RWPE2 (cell line): ENCODE measurements at regions not wholly inside any gene's neighbourhood (a gene's known extent, or its start where the extent isn't known, plus 50 kb on each side); places are given as distances from the start of the nearest gene placed in this dataset.
A peak's percentile ranks its signal among the peaks of the same experiment; 100 is the strongest.

Experiments
- ATAC-seq: fragments of 200-7000 bp; cut with Tn5 transposase; 3 replicates; pipeline ENCODE4 v1.9.1; 2021; ENCODE audit warnings: low read depth
- DNase-seq: peaks from one replicate; pipeline ENCODE4 v3.0.0-alpha.2; 2020; ENCODE audit warnings: low spot score
- H3K27ac ChIP-seq: fragments of 450-650 bp; 2 replicates; pipeline ENCODE4 v1.5.1; 2017; ENCODE audit warnings: mild to moderate bottlenecking; ENCODE audit not compliant: poor library complexity, severe bottlenecking
- H3K27me3 ChIP-seq: fragments of 250-450 bp; sonication (Bioruptor Pico); 2 replicates; pipeline ENCODE4 v1.5.1; 2021; ENCODE audit warnings: mild to moderate bottlenecking, moderate library complexity; ENCODE audit not compliant: insufficient read depth, poor library complexity, severe bottlenecking
- H3K36me3 ChIP-seq: fragments of 250-450 bp; sonication (Bioruptor Pico); 2 replicates; pipeline ENCODE4 v1.5.1; 2020; ENCODE audit warnings: low read depth, mild to moderate bottlenecking, moderate library complexity
- H3K4me1 ChIP-seq: fragments of 250-450 bp; sonication (Bioruptor Pico); 2 replicates; pipeline ENCODE4 v1.5.1; 2021; ENCODE audit warnings: mild to moderate bottlenecking, moderate library complexity; ENCODE audit not compliant: insufficient read depth, poor library complexity, severe bottlenecking
- H3K4me3 ChIP-seq: fragments of 250-450 bp; sonication (Bioruptor Pico); 2 replicates; pipeline ENCODE4 v1.5.1; 2021; ENCODE audit warnings: mild to moderate bottlenecking, moderate library complexity; ENCODE audit not compliant: severe bottlenecking
- H3K9me3 ChIP-seq: fragments of 250-450 bp; sonication (Bioruptor Pico); 2 replicates; pipeline ENCODE4 v1.5.1; 2021; ENCODE audit warnings: mild to moderate bottlenecking, moderate library complexity; ENCODE audit not compliant: severe bottlenecking
- TF ChIP-seq, protein P1 (sequence below): fragments of 450-650 bp; IDR thresholded peaks from one replicate; pipeline ENCODE4 v1.5.1; 2017; ENCODE audit warnings: mild to moderate bottlenecking, moderate library complexity; ENCODE audit not compliant: poor library complexity, severe bottlenecking

DNA sequence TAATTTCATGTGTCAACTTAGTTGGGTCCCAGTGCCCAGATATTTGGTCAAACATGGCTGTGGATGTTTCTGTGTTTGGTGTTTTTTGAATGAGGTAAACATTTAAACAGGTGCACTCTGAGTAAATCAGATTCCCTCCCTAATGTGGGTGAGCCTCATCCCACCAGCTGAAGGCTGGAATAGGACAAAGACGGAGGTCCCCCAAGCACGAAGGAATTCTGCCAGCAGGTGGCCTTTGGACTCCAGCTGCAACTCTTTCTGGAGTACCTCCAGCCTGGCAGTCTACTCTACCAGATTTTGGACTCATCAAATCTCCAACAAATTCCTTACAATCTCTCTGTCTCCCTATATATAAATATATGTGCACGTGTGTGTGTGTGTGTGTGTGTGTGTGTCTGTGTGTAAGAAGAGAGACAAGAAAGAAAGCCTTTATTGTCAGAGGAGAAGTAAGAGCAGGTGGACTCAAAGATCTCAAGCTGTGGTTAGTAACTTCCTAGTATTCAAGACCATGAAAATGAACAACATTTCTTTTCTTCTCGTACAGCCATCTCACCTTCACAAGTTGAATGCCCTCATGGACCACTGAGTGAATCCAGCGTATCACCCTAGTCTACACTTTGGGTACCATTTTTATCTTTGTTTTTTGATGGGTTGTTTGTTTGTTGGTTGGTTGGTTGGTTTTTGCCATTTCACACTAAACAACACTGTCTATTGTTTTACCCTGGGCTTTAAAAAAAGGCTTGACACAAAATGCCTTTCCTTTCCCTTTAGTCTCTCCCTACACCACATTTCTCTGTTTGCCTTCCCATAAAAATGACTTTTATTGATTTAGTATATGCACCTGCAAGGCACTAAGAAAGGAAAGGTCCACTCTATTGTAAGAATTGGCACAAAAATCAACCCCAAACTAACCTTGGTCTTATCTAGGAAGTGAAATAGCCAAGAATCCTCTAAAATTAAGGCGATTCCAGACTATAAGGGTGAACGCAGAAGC, 118.7 kb downstream of the TENT4A start:
- DNase-seq, result no peak
- no peak overlapping the region for H3K27ac ChIP-seq
- H3K27me3 ChIP-seq, result no peaks in the 10 kb centered on the region
- no peaks in the 10 kb centered on the region for H3K9me3 ChIP-seq
- no peaks in the 10 kb centered on the region for H3K36me3 ChIP-seq
- no peaks in the 10 kb centered on the region for H3K4me1 ChIP-seq
- no peak for ATAC-seq
- no peak overlapping the region for H3K4me3 ChIP-seq
- TF ChIP-seq, protein P1, sequence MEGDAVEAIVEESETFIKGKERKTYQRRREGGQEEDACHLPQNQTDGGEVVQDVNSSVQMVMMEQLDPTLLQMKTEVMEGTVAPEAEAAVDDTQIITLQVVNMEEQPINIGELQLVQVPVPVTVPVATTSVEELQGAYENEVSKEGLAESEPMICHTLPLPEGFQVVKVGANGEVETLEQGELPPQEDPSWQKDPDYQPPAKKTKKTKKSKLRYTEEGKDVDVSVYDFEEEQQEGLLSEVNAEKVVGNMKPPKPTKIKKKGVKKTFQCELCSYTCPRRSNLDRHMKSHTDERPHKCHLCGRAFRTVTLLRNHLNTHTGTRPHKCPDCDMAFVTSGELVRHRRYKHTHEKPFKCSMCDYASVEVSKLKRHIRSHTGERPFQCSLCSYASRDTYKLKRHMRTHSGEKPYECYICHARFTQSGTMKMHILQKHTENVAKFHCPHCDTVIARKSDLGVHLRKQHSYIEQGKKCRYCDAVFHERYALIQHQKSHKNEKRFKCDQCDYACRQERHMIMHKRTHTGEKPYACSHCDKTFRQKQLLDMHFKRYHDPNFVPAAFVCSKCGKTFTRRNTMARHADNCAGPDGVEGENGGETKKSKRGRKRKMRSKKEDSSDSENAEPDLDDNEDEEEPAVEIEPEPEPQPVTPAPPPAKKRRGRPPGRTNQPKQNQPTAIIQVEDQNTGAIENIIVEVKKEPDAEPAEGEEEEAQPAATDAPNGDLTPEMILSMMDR, result no peak

DNA sequence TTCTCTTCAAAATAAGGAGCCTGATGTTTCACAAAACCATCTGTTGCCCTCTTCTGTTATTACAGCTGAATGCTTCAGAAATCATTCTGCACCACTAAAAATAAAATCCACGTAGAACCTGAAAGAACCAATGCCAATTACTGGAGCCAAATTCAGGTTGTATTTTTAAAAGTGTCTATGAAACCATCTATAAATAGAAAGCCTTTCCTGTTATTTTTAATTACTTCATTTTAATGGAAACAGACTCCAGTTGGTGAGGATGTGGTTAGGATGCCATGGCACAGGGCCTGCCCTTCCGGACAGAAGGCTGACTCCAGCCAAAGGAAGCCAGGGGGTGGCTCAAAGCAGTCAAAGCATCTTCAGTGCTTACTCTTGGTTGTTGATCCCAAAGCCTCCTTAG, 119.8 kb downstream of the TENT4A start:
- Histone ChIP-seq H3K9me3 (no peaks in the 10 kb centered on the region), H3K36me3 (no peaks in the 10 kb centered on the region), H3K27ac (no peak overlapping the region), H3K27me3 (no peaks in the 10 kb centered on the region), H3K4me1 (no peaks in the 10 kb centered on the region), H3K4me3 (no peak overlapping the region)
- ATAC-seq (0 out of 3 replicates have a peak, but pooled peaks have one; percentile 31), DNase-seq (no peak)
- TF ChIP-seq, protein P1, result no peak

DNA sequence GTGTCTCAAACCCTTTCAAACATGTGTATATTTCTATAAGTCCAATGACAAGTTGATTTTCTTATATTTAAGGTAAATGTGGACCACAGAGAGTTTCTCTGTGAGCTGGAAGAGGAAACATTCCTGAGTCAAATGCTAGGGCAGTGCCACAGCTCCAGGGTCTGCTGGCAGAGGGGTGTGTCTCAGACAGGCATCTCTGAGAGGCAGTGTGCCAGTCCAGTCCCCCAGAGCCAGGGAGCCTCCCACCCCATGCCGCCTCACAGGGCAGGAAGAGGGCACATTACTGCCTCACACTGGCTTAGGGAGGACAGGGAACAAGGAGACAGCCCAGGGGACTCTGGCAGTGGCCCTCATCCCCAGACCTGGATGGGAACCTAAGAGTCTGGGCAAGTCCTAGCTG, 120.2 kb downstream of the TENT4A start:
- no peaks in the 10 kb centered on the region for H3K9me3 ChIP-seq
- H3K27me3 ChIP-seq, result no peaks in the 10 kb centered on the region
- ATAC-seq (0 out of 3 replicates have a peak, but pooled peaks have one; percentile 10), DNase-seq (no peak)
- H3K4me3 ChIP-seq, result no peak overlapping the region
- H3K27ac ChIP-seq, result no peak overlapping the region
- H3K36me3 ChIP-seq, result no peaks in the 10 kb centered on the region
- H3K4me1 ChIP-seq, result no peaks in the 10 kb centered on the region
- TF ChIP-seq, protein P1, result no peak

DNA sequence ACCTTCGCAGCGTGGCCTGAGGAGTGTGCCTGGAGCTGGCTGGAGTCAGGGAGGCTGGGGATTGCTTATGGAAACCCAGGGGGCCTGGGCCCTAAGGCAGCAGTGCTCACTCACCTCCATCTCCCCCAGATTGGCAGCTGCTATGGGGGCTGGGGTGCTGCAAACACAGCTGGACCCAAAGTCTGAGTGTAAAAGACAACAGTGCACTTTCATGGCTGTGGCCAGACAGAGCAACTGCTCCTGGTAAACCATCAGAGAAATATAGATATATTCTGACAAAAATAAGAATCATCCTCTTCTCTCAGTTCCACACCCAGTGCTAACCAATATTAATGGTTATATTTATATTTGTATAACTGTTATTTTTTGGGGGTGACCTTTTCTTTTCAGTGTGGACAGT, 123.9 kb downstream of the TENT4A start:
- Histone ChIP-seq H3K36me3 (no peaks in the 10 kb centered on the region), H3K27me3 (no peaks in the 10 kb centered on the region), H3K4me1 (no peaks in the 10 kb centered on the region), H3K9me3 (no peaks in the 10 kb centered on the region), H3K4me3 (no peak overlapping the region), H3K27ac (no peak overlapping the region)
- TF ChIP-seq, protein P1, result no peak
- ATAC-seq, result no peak
- no peak for DNase-seq
